A673 (cell line): ENCODE measurements at regions not wholly inside any gene's neighbourhood (a gene's known extent, or its start where the extent isn't known, plus 50 kb on each side); places are given as distances from the start of the nearest gene placed in this dataset.

Experiments
- BruUV-seq: library from RNA; stranded (reverse); fragments of 400-500 nt; replicated peaks from 2 replicates; lab custom pipeline; 2021; lab: Mats Ljungman, UMichigan
- CTCF ChIA-PET: fragments of 300-600 bp; sonication (Branson Sonifier 250); formaldehyde crosslinking; loops from one replicate; lab custom pipeline; 2022; ENCODE audit warnings: antibody characterized with exemption; lab: Charles Lee
- POLR2A ChIA-PET: fragments of 300-600 bp; sonication (Branson Sonifier 250); formaldehyde crosslinking; loops from one replicate; lab custom pipeline; 2022; ENCODE audit warnings: antibody characterized with exemption; ENCODE audit not compliant: low non-redundant PET; lab: Charles Lee
- DNase-seq: peaks from one replicate; pipeline ENCODE4 v3.0.0-alpha.2; 2015; ENCODE audit warnings: low spot score
- H3K27ac ChIP-seq: fragments of 200-600 bp; sonication (generic); 2 replicates; pipeline ENCODE4 v1.5.1; 2016; ENCODE audit warnings: mixed run types, low read depth, mild to moderate bottlenecking, mixed read lengths, antibody characterized with exemption, low read length; ENCODE audit not compliant: poor library complexity, severe bottlenecking
- H3K27me3 ChIP-seq: fragments of 200-600 bp; sonication (generic); replicated peaks from 2 replicates; pipeline ENCODE4 v1.6.1; 2017; ENCODE audit warnings: mixed run types, low read depth, mild to moderate bottlenecking, mixed read lengths, antibody characterized with exemption, low read length; ENCODE audit not compliant: insufficient read depth, poor library complexity
- H3K36me3 ChIP-seq: fragments of 200-600 bp; sonication (generic); 2 replicates; pipeline ENCODE4 v1.6.1; 2016; ENCODE audit warnings: mixed run types, mild to moderate bottlenecking, mixed read lengths, antibody characterized with exemption, low read length; ENCODE audit not compliant: insufficient read depth, poor library complexity, severe bottlenecking
- H3K4me1 ChIP-seq: fragments of 200-600 bp; sonication (generic); 2 replicates; pipeline ENCODE4 v1.6.1; 2017; ENCODE audit warnings: mixed run types, mild to moderate bottlenecking, mixed read lengths, antibody characterized with exemption, low read length; ENCODE audit not compliant: insufficient read depth, poor library complexity, severe bottlenecking
- H3K4me3 ChIP-seq: fragments of 200-600 bp; sonication (generic); 2 replicates; pipeline ENCODE4 v1.5.1; 2016; ENCODE audit warnings: low read depth, mixed run types, mild to moderate bottlenecking, mixed read lengths, low read length; ENCODE audit not compliant: poor library complexity, severe bottlenecking
- H3K9me3 ChIP-seq: fragments of 200-600 bp; sonication (generic); 2 replicates; pipeline ENCODE4 v1.6.1; 2016; ENCODE audit warnings: mixed run types, low read depth, mild to moderate bottlenecking, mixed read lengths, antibody characterized with exemption, low read length; ENCODE audit not compliant: poor library complexity, severe bottlenecking
- EZH2 ChIP-seq: fragments of 200-600 bp; sonication (generic); IDR thresholded peaks from 2 replicates; pipeline ENCODE4 v1.6.1; 2017; ENCODE audit warnings: borderline replicate concordance, low read depth, mild to moderate bottlenecking, mixed read lengths, antibody characterized with exemption, low read length; ENCODE audit not compliant: poor library complexity, severe bottlenecking
- intact Hi-C: fragments of 100-400 bp; cut with micrococcal nuclease; formaldehyde crosslinking; loops from one replicate; pipeline ENCODE4 v1.10.0; 2022; ENCODE audit not compliant: unreplicated experiment
- TF ChIP-seq, protein P1 (sequence below): fragments of 300-800, 200-600 bp; sonication (generic); conservative IDR thresholded peaks from 2 replicates; pipeline ENCODE4 v1.5.1; 2017; ENCODE audit warnings: low read depth, mild to moderate bottlenecking, antibody characterized with exemption, low read length, moderate library complexity, mixed read lengths

DNA sequence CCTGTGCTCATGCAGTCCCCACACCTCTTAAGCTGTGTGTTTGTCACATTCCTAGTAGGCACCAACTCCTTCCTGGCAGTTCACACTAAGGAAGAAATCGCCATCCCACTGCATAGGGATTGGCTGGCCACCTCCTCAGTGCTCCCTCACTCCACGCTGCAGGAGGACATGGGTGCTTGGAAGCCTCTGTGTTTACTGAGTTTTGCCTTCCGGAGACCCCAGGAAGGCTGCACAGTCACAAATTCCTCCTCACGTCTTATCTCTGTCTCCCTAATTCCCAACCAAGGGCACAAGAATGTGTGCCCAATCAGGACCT, 93.8 kb upstream of the GALNT2 start:
- ChIA-PET POLR2A (no interaction called here), CTCF (no interaction called here)
- H3K4me3 ChIP-seq: no peak overlapping the region
- H3K4me1 ChIP-seq: no peaks in the 10 kb centered on the region
- no peaks in the 10 kb centered on the region for H3K36me3 ChIP-seq
- H3K27me3 ChIP-seq: no peaks in the 10 kb centered on the region
- TF ChIP-seq, protein P1, sequence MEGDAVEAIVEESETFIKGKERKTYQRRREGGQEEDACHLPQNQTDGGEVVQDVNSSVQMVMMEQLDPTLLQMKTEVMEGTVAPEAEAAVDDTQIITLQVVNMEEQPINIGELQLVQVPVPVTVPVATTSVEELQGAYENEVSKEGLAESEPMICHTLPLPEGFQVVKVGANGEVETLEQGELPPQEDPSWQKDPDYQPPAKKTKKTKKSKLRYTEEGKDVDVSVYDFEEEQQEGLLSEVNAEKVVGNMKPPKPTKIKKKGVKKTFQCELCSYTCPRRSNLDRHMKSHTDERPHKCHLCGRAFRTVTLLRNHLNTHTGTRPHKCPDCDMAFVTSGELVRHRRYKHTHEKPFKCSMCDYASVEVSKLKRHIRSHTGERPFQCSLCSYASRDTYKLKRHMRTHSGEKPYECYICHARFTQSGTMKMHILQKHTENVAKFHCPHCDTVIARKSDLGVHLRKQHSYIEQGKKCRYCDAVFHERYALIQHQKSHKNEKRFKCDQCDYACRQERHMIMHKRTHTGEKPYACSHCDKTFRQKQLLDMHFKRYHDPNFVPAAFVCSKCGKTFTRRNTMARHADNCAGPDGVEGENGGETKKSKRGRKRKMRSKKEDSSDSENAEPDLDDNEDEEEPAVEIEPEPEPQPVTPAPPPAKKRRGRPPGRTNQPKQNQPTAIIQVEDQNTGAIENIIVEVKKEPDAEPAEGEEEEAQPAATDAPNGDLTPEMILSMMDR: no peak
- TF ChIP-seq EZH2: no peak
- peaks cover 8% of the 10 kb centered on the region for H3K9me3 ChIP-seq
- BruUV-seq: no TSS peak
- intact Hi-C loops: no loop called here
- no peak overlapping the region for H3K27ac ChIP-seq
- no peak for DNase-seq

DNA sequence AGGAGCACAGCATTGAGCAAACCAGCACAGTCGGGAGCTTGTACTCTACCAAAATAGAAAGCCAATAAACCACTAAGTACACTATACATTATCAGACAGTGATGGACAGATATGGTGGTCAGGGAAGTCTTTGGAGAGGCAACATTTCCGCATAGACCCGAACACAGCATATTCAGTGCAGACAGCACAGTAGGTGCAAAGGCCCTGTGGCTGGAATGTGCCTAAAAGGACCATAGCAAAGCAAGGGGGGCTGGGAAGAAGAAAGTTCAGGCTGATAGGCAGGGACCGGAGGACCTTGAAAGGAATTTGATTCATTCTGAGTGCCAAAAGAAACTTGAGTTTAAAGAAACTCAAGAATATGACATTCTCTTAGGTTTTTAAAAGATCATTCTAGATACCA, 92.0 kb upstream of the GALNT2 start:
- H3K4me3 ChIP-seq: no peak overlapping the region
- CTCF ChIA-PET: no interaction called here
- intact Hi-C loops: no loop called here
- no TSS peak for BruUV-seq
- POLR2A ChIA-PET: no interaction called here
- no peak for TF ChIP-seq EZH2
- TF ChIP-seq, protein P1: no peak
- DNase-seq: no peak
- no peak overlapping the region for H3K27ac ChIP-seq
- H3K4me1 ChIP-seq: no peaks in the 10 kb centered on the region
- H3K9me3 ChIP-seq: peaks cover 9% of the 10 kb centered on the region
- H3K36me3 ChIP-seq: no peaks in the 10 kb centered on the region
- no peaks in the 10 kb centered on the region for H3K27me3 ChIP-seq

DNA sequence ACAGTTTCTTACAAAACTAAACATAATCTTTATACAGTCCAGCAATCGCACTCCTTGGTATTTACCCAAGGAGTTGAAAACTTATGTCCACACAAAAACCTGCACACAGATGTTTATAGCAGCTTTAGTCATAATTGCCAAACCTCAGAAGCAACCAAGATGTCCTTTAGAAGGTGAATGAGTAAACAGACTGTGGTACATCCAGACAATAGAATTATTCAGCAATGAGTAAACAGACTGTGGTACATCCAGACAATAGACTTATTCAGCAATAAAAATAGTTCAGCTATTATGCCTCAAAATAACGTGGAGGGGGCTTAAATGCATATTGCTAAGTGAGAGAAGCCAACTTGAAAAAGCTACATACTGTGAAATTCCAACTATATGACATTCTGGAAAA, 87.0 kb upstream of the GALNT2 start:
- Histone ChIP-seq H3K9me3 (peaks cover 9% of the 10 kb centered on the region), H3K27ac (no peak overlapping the region), H3K4me1 (no peaks in the 10 kb centered on the region), H3K27me3 (no peaks in the 10 kb centered on the region), H3K4me3 (no peak overlapping the region), H3K36me3 (no peaks in the 10 kb centered on the region)
- ChIA-PET CTCF (no interaction called here), POLR2A (no interaction called here)
- no TSS peak for BruUV-seq
- intact Hi-C loops: no loop called here
- no peak for DNase-seq
- TF ChIP-seq EZH2: no peak
- TF ChIP-seq, protein P1: no peak
